HG03064 (cell line): ENCODE measurements at regions not wholly inside any gene's neighbourhood (a gene's known extent, or its start where the extent isn't known, plus 50 kb on each side); places are given as distances from the start of the nearest gene placed in this dataset.
"Not testable (repeated sequence)": the region's sequence is repeated elsewhere in the genome, so short reads cannot be mapped to it uniquely, and the experiment has no call there.

Experiments used
- ATAC-seq: cut with Tn5 transposase; IDR thresholded peaks from one replicate; pipeline ENCODE4 v1.9.1; 2021; ENCODE audit warnings: low read depth; ENCODE audit not compliant: unreplicated experiment

DNA sequence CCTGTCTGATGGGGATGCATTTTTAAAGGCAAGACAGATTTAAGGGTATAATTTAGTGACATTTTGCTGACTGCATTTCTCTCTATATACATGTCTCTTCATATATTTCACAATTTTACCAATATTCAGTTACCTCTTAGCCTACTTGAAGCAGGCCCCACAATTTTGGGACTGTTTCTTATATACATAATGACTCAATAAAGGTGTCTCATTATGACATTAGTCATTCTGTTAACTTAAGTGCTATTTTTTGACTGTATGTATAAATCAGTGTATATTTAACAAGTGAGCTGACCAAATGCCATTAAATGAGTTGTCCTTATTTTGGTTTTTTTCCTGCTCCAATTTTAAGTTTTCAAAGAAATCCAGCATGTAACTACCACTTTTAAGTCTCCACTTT, 313.3 kb downstream of the SOX4 start:
- no peak for ATAC-seq

GRCh38 chr6:21907291-21907690, 313.7 kb downstream of the SOX4 start:
- ATAC-seq: no peak

DNA sequence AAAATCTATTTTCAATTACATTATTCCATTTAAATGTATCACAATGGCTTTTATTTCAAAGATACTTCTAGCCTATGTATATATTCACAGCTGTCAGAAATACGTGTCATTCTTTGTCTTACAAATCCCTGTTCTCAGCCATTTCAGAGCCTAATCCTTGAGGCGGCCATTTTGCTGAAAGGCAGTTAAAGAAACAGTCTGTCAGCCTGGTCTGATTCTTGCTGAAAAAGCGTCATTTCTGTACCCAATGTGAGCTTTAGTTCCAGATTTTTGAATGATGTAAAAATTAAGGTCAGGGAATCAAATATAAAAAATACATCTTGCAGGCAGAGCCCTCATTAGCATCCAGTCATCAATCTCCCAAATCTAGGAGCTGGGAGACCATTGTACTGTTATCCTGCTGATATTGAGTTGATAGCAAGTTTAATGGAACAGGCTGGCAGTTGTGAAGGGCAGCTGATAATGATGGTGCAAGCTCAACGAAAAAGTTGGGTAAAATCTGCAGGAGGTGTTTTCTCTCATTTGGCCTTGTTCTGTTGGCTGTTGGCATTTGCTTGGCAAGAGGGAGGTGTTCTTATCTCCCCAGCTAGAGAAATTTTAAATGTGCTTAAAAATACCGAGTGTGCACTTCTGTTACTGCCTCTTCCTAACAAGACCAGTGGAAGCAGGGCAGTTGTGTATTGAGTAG, 314.8 kb downstream of the SOX4 start:
- ATAC-seq: no peak

- ATAC-seq: no peak
Observed at GRCh38 chr6:21909321-21909720, 315.8 kb downstream of the SOX4 start.

DNA sequence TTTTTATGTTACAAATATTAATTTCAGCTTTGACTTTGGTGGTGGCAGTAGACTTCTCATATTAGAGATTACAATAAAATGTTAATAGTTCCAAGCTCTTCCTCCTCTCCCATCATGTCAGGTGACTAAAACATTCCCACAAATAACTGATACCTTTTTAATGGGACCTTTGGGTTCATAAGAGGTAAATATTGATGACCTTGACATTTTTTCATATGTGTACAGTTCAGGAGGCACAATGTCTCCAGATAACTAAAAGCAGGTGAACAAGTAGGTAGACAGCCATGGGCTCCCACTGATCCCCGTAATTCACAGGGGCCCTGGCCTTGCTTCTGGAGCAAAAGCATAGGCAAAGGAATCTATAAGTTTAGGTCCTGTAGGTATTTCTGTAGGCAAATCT, 317.7 kb downstream of the SOX4 start:
- ATAC-seq: no peak

GRCh38 chr6:21912151-21912832, 318.7 kb downstream of the SOX4 start:
- ATAC-seq: no peak

- no peak for ATAC-seq
Observed at GRCh38 chr6:21914121-21914973, 320.8 kb downstream of the SOX4 start.

DNA sequence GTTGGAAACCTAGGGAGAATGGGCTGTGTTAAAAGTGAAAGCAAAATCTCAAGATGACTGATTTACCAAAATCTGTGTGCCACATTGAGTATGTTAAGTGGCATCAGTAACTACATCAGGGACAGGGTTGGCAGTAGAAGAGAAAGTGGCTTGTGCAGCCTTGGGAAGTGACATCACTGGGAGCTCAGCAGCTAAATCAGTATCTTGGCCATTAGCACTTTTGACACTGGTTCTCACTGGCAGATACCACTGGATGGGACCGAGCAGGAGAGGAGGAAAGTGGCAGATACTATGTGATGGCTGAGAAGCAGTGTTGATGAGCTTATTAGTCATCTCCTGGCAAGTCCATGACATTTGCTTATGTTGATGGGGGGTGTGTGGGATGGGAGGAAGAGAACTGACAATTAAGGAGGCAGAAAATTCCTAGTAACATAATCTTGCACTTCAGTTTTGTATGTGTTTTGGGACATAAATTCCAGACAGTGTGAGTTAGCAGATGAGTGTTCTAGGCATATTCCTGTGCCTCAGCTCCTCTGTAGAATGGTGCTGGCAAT, 322.2 kb downstream of the SOX4 start:
- no peak for ATAC-seq

GRCh38 chr6:21918041-21918440, 324.5 kb downstream of the SOX4 start:
- ATAC-seq: no peak

DNA sequence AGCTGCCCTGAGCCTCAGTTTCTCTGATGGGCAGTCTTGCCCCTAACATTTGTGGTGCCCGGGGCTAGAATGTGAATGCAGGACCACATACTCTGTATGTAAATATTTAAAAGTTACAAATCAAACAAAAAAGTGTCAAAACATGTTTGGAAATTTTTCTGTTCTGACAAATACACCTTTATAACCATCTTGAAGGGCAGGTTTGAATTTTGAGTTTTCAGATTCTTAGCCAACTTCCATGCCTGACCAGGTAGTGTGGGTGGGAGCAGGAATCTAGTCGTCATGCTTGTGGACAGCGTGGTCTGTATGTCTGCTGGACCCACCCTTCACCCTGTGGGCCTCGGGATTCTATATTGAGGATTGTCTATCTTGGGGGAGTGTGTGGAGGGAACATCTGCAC, 325.1 kb downstream of the SOX4 start:
- no peak for ATAC-seq

- no peak for ATAC-seq
Observed at GRCh38 chr6:21922086-21922485, 328.5 kb downstream of the SOX4 start.

- ATAC-seq: no peak
Observed at GRCh38 chr6:21924002-21924401, 330.5 kb downstream of the SOX4 start.

- no peak for ATAC-seq
Observed at GRCh38 chr6:21928827-21929226, 335.3 kb downstream of the SOX4 start.

- ATAC-seq: no peak
Observed at GRCh38 chr6:21931641-21932335, 338.2 kb downstream of the SOX4 start.

- ATAC-seq: no peak
Observed at GRCh38 chr6:21933351-21933750, 339.8 kb downstream of the SOX4 start.

GRCh38 chr6:21935142-21935541, 341.6 kb downstream of the SOX4 start:
- no peak for ATAC-seq

DNA sequence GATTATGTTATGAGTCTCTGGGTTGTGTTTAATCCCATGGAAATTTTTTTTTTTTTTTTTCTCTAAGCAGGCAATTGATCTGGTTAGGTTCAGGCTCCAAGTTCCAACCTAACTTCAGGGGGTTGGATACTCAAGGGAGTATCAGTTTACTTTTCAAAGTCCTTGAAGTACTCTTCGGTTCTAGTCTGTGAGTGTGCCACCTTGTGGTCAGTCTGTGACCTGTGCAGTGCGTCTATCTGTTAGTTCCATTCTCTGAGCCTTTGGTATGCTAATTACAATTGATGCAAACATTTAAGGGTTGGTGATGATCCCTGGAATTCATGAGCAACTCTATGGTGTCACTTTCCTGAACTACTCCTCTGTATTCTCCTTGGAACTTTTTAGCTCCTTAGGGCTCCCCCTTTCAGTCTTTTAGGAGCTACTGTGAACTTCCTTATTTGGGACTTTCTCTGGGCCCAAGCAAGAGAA, 342.0 kb downstream of the SOX4 start:
- ATAC-seq: no peak

GRCh38 chr6:21937466-21937865, 343.9 kb downstream of the SOX4 start:
- ATAC-seq: no peak

DNA sequence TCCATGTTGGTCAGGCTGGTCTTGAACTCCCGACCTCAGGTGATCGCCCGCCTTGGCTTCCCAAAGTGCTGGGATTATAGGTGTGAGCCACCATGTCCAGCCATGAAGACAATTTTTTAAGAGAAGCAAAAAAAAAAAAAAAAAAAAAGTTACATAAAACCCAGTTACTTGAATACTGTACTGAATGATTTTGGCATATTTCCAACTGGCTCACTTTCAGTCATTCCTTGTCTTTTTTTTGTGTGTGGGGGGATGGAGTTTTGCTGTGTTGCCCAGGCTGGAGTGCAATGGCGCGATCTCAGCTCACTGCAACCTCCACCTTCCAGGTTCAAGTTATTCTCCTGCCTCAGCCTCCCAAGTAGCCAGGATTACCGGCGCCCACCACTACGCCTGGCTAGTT, 345.5 kb downstream of the SOX4 start:
- not testable (repeated sequence) for ATAC-seq

DNA sequence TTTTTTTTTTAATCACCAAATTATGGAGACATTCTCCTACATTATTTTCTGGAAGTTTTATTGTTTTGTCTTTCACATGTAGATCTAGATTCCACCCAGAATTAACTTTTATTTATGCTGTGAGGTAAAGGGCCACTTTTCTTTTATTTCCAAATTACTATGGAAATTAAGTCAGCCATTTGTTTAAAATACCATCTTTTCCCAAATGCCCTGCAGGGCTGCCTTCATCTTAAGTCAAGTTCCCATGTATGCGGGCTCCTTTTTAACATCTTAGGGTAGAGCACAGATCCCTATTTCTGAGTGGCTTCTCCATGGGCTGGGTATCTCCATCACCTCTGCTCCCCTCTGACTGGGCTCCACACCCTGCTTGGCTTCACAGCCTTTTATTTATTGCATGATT, 348.4 kb downstream of the SOX4 start:
- no peak for ATAC-seq
